ENCODE measurements at regions not wholly inside any gene's neighbourhood (a gene's known extent, or its start where the extent isn't known, plus 50 kb on each side); places are given as distances from the start of the nearest gene placed in this dataset.
"Not testable (repeated sequence)": the region's sequence is repeated elsewhere in the genome, so short reads cannot be mapped to it uniquely, and the experiment has no call there.

DNA sequence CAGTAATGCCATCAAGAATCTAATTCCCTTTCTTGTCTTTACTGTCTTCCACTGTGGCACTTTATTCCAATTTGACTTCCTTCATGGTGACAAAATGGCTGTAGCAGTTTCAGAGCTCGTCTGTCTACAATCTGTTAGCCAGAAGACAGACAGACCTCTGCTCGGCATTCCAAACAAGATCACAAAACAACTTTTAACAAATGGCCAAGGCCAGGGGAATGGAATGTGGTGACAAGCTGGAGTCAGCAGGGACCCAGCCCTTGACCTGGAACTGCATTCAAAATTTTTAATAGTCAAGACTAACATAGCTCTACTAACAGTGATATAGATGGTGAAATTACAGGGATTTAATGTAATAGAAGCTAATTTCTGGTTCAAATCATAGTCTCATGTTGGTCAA is 637.2 kb downstream of the ETS1 start:
- no peak for DNase-seq (ENCODE audit: low spot score)

DNA sequence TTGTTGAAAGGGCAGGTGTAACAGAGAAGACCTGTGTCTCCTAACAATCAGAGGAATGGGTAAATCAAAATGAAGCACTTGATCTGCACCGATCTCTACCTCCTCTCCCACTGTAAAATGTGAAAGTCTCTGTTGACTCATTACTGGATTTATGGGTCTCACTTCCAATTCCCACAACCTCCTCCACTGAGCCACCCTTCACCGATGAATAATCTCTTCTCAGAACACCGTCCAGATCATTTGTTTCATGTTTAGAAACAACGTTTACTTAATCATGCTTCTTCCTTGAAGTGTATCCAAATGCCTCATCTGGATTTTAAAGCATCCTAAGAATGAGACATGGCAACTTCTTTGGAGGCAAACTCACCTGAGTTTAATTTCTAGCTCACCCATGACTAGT is 643.6 kb downstream of the ETS1 start:
- DNase-seq (ENCODE audit: low spot score): peak; percentile 46

DNA sequence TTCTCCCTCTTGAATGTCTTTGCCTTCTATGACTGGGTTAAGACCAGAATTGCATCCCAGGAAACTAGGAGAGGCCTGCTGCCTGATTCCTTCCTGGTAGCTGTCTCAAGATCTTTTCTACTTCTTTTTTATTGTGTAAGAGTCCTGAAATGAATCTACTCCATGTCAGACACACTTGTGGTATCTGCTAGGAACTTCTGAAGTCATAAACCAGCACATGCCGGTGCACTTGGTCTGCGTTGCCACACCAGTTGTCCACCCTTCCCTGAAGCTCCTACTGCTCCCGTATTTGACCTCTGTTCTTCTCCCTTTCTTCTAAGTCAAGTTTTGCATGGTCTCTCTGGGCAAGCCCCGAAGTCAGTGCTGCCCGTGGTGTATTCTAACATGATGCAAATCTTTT is 644.2 kb downstream of the ETS1 start:
- peak; percentile 3 for DNase-seq (ENCODE audit: low spot score)

DNA sequence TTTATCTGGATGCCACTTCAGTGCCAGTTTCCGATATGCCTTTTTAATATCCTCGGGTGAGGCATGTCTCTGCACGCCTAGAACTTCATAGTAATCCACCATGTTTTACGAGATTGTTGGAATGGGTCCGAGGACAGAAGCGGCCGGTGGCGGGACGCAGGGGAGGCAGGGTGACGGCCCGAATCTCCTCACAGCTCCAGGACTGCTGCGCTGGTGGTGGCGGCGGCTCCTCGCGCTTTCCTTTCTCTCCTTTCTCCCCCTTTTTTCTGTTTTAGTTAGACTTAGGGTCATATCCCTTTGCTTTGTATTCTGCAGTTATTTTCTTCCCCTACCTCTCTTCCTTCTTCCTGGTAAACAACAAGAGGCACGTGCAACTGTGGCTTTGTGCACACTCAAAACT is 645.8 kb downstream of the ETS1 start:
- DNase-seq (ENCODE audit: low spot score): not testable (repeated sequence)

DNA sequence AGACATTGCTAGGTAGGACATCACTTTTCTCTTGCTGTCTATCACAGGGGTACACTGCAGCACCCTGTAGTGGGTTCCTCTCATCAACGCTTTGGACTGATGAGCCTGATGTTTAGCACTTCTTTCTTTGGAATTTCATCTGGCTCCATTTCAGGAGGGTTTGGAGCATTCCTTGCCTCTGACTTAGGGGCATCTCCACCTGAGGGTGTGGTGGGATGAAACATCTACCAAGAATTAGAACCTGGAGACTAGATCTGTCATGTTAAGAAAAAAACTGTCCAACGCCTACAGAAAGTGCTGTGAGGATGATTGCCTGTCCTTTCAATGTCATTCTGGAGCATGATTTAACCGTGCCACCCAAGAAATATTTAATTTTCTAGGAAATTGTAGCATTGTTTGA is 648.4 kb downstream of the ETS1 start:
- DNase-seq (ENCODE audit: low spot score): no peak

DNA sequence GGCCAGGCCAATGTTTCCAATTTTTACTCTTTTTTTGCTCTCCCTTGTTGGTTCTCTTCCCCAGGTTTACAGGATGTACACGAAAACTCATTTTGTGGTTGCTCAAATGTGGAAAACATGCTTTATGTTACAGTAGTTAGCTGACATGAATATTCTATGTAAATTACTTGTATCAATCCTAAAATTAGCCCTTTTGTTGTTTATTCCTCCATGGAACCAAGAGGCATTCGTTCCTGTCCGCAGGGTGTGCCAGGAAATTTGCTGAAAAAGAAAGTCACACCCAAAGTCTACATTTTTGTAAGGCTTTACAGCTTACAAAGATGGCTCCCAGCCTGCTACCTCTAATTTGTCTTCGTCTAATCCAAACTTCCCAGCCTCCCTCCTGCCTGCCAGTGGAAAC is 652.3 kb downstream of the ETS1 start:
- DNase-seq (ENCODE audit: low spot score): no peak

DNA sequence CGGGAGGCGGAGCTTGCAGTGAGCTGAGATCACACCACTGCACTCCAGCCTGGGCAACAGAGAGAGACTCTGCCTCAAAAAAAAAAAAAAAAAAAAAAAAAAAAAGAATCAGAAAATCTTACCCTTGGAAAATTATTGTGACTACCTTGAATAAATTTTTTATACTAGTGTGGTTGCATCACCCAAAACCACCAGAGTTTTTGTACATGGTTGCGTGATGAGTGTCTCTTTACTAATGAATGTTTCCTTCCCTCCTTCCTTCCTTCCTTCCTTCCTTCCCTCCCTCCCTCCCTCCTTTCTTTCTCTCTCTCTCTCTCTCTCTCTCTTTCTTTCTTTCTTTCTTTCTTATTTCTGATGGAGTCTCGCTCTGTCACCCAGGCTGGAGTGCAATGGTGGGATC is 653.4 kb downstream of the ETS1 start:
- not testable (repeated sequence) for DNase-seq (ENCODE audit: low spot score)

DNA sequence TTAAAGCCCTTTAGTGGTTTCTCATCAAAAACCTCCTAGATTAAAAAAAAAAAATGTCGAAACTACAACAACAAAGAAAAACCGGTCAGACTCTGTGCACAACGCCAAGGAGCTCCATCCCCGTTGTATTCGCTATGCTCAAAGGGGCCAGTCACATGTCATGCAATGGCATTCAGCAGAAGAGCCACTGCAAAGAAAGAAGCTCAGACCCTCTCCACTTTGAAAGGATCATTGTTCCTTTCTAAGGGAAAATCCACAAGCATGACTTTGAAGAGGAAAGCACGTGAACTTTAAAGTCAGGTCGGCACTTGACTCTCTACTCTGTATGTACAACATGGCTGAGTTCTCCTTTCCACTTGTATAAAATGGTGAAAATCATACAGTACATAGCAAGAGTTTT is 655.6 kb downstream of the ETS1 start:
- no peak for DNase-seq (ENCODE audit: low spot score)

DNA sequence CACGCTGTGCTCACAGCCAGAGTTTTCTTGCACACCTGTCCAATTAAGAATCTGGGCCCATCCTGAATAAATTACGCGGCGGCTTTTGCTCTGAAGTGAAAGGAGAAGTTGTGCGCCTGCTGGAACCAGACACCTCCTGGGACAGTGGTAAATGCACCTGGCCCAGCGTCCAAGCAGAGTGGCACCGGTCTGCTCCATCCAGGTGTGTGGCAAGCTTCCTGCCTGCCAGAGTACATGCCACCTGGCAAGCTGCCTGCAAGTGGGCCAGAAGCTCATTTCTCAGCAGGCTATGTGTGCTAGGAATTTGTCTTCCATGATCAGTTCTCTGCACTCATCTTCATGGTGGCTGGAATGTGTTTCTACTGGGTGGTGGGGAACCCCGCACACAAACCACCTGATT is 660.6 kb downstream of the ETS1 start:
- no peak for DNase-seq (ENCODE audit: low spot score)

DNA sequence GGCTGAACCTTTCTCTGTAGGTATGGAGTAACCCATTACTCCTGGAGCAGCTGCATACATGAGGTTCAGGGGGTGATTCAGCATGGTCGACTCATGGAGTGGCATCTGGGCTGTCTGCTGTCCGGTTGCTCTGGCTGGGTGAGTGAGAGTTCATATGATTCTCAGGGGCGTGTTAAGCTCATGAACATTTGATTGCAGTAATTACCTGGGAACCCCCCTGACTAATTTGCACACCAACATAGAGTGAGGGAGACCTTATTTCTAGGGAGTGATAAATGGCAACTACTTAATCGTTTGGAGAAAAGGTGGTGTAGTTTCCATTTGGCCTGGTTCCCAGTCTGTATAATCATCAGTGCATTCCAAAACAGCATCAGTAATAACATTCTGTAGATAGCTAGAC is 661.9 kb downstream of the ETS1 start:
- DNase-seq (ENCODE audit: low spot score): no peak

DNA sequence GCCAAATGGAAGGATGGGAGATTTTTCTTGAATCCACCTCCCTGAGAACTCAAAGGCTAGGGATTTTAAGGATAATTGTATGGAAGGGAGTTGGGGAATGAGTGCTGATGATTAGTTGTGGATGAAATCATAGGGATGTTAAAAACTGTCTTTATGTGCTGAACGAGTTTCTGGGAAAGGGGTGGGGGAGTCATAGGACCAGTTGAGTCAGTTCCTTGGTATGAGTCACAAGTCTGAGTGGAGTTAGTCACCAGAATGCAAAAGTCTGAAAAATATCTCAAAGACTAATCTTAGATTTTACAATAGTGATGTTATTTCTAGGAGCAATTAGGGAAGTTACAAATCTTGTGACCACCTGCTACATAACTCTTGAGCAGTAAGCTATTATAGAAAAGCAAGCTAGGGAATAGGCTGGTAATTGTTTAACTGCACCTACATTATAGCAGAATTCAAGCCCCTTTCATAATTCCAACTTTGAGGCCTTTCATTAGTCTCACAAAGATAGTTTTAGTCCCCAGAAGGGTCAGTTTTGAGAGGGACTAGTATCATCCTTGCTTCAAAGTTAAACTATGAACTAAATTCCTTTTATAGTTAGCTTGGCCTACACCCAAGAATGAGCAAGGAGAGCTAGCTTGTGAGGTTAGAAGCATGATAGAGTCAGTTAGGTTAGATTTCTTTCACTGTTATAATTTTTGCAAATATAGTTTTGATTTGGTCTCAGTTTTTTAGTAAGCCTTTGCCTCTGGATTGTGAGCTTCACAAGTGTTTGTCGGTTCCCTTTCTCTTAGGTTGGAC is 668.0 kb downstream of the ETS1 start:
- DNase-seq (ENCODE audit: low spot score): peak; percentile 40

DNA sequence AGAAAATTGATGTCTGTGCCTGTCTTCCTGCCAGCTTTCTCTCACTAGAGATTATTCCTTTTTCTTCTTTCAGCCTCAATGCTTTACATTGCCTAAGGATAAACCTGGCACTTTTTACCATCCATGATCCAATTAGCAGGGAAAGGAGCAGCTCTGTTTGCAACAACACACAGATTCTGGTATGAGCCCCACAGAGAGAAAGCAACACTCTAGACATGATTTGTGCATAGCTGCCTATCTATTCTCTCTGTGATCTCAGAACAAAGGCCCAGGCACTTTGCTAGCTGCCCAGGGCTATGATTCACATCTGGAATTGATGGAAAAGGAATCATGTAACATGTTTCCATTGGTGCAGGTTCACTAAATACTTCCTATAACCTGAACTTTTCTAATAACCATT is 685.0 kb downstream of the ETS1 start:
- no peak for DNase-seq (ENCODE audit: low spot score)

DNA sequence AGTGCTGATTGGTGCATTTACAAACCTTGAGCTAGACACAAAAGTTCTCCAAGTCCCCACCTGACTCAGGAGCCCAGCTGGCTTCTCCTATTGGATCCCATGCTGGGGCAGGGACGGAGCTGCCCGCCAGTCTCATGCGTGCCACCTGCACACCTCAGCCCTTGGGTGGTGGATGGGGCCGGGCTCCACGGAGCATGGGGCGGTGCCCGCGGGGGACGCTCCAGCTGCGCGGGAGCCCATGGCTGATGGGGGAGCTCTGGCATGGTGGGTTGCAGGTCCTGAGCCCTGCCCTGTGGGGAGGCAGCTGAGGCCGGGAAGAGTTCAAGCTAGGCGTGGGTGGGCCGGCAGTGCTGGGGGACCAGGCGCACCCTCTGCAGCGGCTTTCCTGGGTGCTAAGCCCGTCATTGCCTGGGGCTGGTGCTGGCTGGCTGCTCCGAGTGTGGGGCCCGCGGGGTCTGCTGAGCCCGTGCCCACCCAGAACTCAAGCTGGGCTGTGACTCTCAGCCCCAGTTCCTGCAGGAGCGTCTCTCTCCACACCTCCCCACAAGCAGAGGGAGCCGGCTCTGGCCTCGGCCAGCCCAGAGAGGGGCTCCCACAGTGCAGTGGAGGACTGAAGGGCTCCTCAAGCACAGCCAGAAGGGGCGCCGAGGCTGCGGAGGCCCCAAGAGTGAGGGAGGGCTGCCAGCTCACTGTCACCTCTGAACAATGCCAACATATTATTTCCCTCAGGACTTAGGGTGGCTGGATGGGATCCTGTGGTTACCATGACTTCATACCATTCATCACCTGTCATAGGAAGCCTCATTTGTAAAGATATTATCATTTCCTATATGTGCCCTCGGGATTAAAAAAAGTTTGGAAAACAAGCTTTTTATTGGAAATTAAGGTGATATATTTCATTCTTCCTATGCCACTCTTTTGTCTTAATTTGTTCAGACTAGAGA is 688.7 kb downstream of the ETS1 start:
- no peak for DNase-seq (ENCODE audit: low spot score)

DNA sequence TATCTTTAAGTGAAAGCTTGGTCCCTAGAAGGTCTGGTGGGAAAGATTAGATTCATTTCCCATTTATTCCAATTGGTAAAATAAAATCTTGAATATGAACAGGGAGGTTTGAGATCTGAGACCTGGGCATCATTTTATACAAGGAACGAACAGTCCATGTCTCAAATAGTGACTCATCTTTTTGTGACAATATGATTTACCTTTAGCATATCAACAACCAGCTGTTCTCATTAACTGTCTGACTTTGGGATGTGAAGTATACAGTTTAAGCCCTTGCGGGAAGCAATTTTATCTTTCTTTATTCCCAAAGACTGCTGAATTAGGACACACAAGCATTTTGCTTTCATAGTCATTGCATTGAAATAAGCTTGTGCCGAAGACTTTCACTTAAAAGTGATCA is 691.6 kb downstream of the ETS1 start:
- no peak for DNase-seq (ENCODE audit: low spot score)

DNA sequence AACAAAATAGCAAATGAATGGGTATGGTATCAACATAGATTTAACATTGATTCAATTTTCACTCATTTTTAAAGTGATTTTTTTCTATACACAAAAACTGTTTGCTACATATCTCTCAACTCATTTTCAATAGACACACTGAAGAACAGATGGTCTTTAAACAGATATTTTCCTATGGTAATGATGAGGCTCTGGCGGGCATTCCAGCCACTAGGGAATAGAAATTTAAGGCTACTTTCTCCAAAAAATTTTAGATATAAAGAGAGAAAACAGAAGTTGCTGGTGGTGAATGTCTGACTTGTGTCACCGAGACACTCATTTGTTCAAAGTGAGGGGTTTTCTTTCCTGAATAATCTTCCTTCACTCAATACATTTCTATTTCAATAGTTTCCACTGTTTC is 693.0 kb downstream of the ETS1 start:
- no peak for DNase-seq (ENCODE audit: low spot score)

DNA sequence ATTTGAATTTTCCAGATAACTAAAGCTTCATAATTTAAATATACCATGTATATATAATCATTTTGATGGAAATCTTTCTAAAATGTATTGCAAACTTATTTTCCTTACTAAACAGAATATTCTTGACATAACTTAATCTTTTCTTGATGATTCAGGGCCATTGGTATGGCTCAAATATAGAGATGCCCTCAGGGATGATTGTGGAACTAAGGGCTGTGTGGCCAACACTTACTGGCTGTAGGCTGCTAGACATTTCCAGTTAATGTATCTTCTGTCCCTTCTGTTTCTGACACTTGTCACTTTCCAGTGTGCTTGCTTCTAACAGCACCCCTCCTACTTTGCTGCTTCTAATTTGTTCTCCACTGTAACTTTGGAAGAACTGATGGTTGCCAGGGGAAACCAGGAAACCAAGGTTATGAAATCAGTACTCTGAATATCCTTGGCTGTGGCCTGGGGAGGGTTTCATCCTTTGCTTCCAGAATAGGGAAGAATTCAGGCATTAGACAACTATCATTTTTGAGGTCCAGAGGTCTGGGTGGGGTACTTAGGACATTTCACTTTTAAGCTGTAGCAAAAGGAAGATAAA is 697.2 kb downstream of the ETS1 start:
- DNase-seq (ENCODE audit: low spot score): no peak

DNA sequence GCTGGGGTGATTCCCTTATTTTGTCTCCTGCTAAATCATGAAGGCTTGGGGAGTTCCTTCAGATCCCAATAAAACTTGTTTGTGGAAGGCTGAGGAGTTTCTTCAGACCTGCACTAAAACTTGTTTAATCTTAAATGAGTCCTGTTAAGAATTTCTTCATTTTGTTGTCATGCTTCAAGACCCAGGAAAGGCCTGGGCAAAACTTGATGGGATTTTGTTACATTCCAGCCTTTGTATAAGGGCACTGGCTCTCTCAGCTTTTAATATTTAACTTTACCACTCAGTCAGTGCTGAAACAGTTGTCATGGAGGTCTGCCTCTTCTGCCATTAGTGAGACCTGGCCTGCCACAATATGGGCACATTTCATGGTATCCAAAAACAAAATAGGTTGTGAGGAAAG is 699.0 kb downstream of the ETS1 start:
- DNase-seq (ENCODE audit: low spot score): no peak

DNA sequence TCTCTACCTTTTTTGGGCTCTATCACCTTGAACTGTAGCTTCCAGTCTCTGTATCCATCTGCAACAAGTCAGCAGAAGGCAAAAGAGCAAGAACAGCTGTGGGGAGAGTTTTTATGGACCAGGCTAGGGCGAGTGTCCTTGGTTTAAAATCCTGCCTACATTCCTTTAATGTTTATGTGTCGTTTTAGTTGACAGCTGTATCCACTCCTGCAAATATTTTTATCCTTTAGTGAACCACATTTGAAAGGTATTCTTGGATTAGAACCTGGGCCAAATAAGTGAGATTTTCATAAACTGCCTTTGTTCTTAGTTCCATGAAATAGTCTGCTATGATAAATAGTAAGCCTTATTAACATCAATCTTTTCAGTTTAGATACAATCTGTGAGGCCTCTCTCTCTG is 712.2 kb downstream of the ETS1 start:
- no peak for DNase-seq (ENCODE audit: low spot score)

DNA sequence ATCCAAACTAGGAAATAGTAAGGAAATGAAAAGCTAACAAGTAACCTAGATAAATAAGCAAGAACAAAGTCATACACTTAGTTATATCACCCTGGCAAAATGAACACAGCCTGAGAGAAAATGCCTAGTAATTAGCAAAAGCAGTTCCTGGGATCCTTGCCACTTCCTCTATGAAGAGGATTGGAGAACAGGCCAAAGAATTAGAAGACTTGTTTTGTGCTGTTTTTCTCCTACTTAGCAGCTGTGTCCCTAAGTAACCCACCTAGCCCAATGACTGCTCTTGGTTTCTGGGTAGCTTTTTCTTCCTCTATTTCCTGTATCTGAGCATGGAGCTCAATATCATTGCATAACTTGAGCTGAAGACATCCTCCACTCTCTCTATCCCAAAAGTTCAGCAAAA is 713.9 kb downstream of the ETS1 start:
- no peak for DNase-seq (ENCODE audit: low spot score)

DNA sequence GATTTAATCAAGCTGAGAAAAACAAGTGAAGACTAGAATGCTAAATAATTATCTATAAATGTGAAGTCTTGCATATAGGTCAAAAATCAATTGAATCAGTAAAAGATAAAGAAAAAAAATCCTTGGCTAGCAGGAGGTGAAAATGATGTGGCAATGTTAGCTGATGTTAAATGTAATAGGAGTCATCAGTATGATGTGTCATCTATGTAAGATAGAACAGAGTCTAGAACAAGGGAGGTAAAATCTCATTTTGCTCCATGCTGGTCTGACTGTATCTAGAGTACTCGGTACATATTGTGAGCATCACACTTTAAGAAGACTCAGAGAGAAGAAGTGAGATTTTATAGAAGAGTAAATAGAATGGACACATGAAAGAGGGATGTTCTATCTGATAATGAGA is 721.2 kb downstream of the ETS1 start:
- DNase-seq (ENCODE audit: low spot score): no peak

DNA sequence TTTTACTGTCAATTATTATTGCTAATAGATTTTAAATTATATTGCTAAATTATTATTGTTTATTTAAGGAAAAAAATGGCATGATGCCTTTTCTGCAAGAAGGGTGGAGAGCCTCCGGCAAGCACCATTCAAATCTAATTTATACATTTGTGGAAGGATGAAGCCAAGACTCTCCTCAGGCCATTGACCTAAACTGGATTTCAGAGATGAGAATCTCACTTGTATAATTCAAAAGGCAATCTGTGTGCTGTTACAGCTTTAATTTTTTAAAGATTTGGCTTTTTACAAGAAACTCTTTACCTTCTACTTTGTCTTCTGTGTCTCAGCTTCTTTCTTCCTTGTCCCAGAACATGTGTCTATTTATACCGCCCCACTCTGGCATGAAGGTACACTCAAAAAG is 722.5 kb downstream of the ETS1 start:
- DNase-seq (ENCODE audit: low spot score): no peak

DNA sequence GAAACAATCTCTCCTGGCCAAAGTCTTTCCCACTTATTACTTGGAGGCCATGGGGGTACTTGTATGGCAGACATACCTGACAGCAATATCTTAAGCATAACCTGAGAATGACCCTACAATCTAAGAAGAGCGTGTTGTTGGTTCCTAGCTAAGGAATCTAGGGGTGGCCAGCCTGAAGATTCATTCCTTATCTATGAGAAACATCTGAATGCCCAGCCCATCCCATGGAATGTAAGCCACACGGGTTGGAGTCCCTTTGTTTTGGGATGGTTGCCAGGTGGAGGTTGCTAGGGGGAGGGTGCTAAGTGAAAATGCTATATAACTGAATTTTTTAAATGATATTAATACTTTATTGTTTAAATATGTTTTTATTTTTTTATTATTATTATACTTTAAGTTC is 725.0 kb downstream of the ETS1 start:
- DNase-seq (ENCODE audit: low spot score): no peak

DNA sequence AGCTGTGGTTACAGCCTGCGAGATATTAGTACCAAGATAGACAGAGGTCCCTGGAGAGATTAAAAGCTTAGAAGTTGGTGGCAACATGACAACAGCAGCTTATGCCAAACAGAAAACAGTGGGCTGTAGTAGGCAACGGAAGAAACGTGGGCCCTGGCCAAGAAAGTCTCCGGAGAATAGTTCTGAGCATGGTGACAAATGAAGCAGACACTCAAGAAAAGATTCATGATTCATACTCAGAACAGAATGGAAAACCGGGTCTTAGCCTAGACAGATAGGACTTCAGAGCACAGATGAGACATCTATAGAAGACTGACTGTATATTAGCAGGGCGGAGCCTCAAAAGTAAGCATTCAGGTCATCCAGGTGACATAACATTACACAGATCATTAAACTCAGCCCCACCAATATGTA is 727.4 kb downstream of the ETS1 start:
- no peak for DNase-seq (ENCODE audit: low spot score)

Measured in activated CD4-positive, alpha-beta T cell treated with anti-CD3 and anti-CD28 coated beads, Interleukin-2, Interleukin-4, amounts not matched to agents 100 ng/mL and 50 ng/mL, durations not matched to agents 16 hours and 8 hours (primary cell).